ENCODE measurements at regions not wholly inside any gene's neighbourhood (a gene's known extent, or its start where the extent isn't known, plus 50 kb on each side); places are given as distances from the start of the nearest gene placed in this dataset.
"Not testable (repeated sequence)": the region's sequence is repeated elsewhere in the genome, so short reads cannot be mapped to it uniquely, and the experiment has no call there.

DNA sequence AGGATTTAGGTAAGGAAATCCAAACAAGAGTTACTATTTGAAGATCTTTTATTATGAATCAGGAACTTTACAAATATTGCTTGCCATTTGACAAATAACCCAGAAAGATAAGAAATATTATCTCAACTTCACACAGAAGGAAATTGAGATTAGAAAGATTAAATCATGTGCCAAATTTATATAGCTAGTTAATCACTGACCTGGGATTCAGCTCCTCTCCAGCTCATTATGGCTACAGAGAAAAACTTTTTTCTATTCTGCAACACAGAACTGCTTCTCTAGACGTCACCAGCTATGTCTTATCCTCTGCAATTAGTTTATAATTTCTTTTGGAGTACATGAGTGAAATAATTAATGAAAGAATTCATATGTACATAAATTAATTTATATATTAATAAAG lies 86.3 kb upstream of the NOX4 start:
- H3K4me1 ChIP-seq (replicated peaks in 1 of 4; ENCODE audit: control insufficient read depth in 3 of 4, insufficient read depth in 4 of 4, low read length in 3 of 4); H4K5ac ChIP-seq (ENCODE audit: insufficient read length, low read depth, low read length); H2BK120ac ChIP-seq (replicated peaks; ENCODE audit: low read depth, low read length); DNase-seq (ENCODE audit: low read depth in 1 of 2, low spot score in 2 of 2); H3K56ac ChIP-seq (replicated peaks; ENCODE audit: insufficient read length, low read depth, low read length); H3K18ac ChIP-seq (ENCODE audit: extremely low read depth, low read length); H3K79me2 ChIP-seq (ENCODE audit: control insufficient read depth in 1 of 2, insufficient read depth in 2 of 2, low read length in 2 of 2); H3K14ac ChIP-seq (ENCODE audit: insufficient read length); H2BK12ac ChIP-seq (ENCODE audit: low read depth, low read length); H3K4ac ChIP-seq (replicated peaks; ENCODE audit: insufficient read length, low read depth, low read length); H3K9me3 ChIP-seq (ENCODE audit: insufficient read depth in 2 of 2, low read depth in 1 of 2, low read length in 1 of 2); FAIRE-seq; H3K4me3 ChIP-seq (ENCODE audit: extremely low read depth in 1 of 4, insufficient read depth in 2 of 4, low read depth in 3 of 4, low read length in 4 of 4); H4K20me1 ChIP-seq (replicated peaks in 1 of 2; ENCODE audit: control insufficient read depth in 1 of 2, insufficient read depth in 2 of 2, low read length in 2 of 2); H3K79me1 ChIP-seq (ENCODE audit: low read depth, low read length); H2BK20ac ChIP-seq (ENCODE audit: low read length); H4K91ac ChIP-seq (replicated peaks; ENCODE audit: insufficient read length, low read length); H2BK15ac ChIP-seq (ENCODE audit: low read length); POLR2A ChIA-PET (ENCODE audit: partially characterized antibody); H2AFZ ChIP-seq (ENCODE audit: low read length); H3K4me2 ChIP-seq (ENCODE audit: insufficient read depth in 1 of 2, low read depth in 2 of 2, low read length in 2 of 2); H3K23me2 ChIP-seq (ENCODE audit: low read depth, low read length); H3K27ac ChIP-seq (ENCODE audit: low read depth, low read length); H2BK5ac ChIP-seq (ENCODE audit: low read depth, low read length); H3K36me3 ChIP-seq (ENCODE audit: control insufficient read depth in 2 of 4, insufficient read depth in 4 of 4, low read length in 3 of 4); H4K8ac ChIP-seq (ENCODE audit: extremely low read depth, insufficient read depth, low read length); H2AK5ac ChIP-seq (ENCODE audit: low read depth, low read length); H3K23ac ChIP-seq (ENCODE audit: insufficient read length); H3K9ac ChIP-seq (replicated peaks in 1 of 4; ENCODE audit: extremely low read depth in 1 of 4, low read depth in 3 of 4, low read length in 3 of 4); H3K27me3 ChIP-seq (replicated peaks in 1 of 4; ENCODE audit: control insufficient read depth in 3 of 4, extremely low read depth in 1 of 4, insufficient read depth in 3 of 4, low read length in 3 of 4): not testable (repeated sequence)
- WGBS, 2 experiments (ENCODE audit: extremely low coverage in 1 of 2, insufficient coverage in 1 of 2, insufficient read length in 1 of 2, insufficient replicate concordance in 2 of 2, low coverage in 1 of 2, low lambda C conversion rate in 2 of 2, missing lambda C conversion rate in 1 of 2), result 90% methylated on average over 1 of the region's 1 CpG; no CpG with 5 or more reads in 1 of the 2 experiments
- CTCF ChIA-PET (ENCODE audit: partially characterized antibody), result interaction anchor here (1.2 kb wide), 1 partner anchor 78 kb away, joined by 3 read pairs; no protein-coding TSS in a partner anchor

All from H1 (cell line).